ENCODE measurements at regions not wholly inside any gene's neighbourhood (a gene's known extent, or its start where the extent isn't known, plus 50 kb on each side); places are given as distances from the start of the nearest gene placed in this dataset.

DNA sequence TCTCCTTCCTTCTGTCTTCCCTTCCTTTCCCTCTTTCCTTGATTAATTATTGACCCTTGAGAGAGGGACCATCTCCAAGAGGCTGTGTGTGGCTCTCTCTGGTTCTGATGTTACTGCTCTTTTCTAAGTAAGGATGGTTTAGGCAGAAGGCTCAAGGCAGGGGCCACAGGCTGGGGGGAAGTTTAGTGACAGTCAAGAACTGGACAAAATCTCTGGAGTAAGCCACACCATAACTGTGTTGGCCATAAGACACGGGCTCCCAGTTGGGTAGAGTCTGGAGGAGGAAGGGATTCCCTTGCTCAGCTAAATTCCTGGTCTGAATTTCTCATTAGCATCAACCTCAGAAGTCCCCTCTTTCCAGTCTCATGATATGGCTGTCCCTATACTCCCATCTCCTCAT, 74.7 kb downstream of the BUD13 start:
- Histone ChIP-seq H3K4me3 (ENCODE audit: low read depth, low read length) (no peak overlapping the region), H3K36me3 (ENCODE audit: insufficient read depth) (no peaks in the 10 kb centered on the region), H3K4me1 (ENCODE audit: insufficient read depth) (no peaks in the 10 kb centered on the region), H3K27ac (ENCODE audit: low read depth) (no peak overlapping the region)
- DNase-seq (ENCODE audit: extremely low spot score) = no peak
- WGBS = 59% methylated on average over 1 of the region's 1 CpG

DNA sequence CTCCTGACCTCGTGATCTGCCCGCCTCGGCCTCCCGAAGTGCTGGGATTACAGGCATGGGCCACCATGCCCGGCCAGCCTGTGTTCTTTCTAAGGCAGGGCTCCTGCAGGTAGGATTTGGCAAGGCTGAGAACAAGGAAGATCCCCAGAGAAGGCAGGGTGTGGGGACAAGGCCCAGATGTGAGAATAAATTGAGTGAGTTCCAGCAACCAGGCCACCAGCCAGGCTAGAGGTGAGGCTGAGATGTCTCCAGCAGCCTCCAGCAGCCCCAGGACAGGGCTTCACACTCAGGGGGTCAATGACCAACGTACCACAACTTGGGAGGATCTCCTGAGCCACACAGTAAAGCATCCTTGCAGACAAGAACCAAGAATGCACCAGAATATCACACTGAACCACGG, 75.1 kb downstream of the BUD13 start:
- Histone ChIP-seq H3K4me1 (ENCODE audit: insufficient read depth) (no peaks in the 10 kb centered on the region), H3K4me3 (ENCODE audit: low read depth, low read length) (no peak overlapping the region), H3K36me3 (ENCODE audit: insufficient read depth) (no peaks in the 10 kb centered on the region), H3K27ac (ENCODE audit: low read depth) (no peak overlapping the region)
- DNase-seq (ENCODE audit: extremely low spot score) = no peak
- WGBS = 72% methylated on average over 7 of the region's 7 CpGs

DNA sequence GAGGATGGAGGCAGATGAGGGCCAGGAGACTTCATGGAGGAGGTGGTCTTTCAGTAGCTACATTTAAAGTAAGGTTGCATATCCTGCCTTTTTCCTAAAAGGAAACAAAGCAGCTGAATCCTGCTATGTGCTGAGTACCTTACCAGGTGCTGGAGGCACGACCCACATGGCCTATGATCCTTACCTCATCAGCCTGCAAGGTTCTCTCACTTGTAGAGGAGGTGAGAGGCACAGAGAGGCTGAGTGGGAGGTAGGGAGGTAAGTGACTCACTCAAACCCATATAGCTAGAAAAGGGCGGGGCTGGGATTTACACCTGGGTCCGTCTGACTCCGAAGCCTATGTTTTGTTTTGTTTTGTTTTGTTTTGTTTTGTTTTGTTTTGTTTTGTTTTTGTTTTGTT, 75.8 kb downstream of the BUD13 start:
- H3K27ac ChIP-seq (ENCODE audit: low read depth) = no peak overlapping the region
- H3K36me3 ChIP-seq (ENCODE audit: insufficient read depth) = no peaks in the 10 kb centered on the region
- H3K4me3 ChIP-seq (ENCODE audit: low read depth, low read length) = no peak overlapping the region
- H3K4me1 ChIP-seq (ENCODE audit: insufficient read depth) = peaks cover 1% of the 10 kb centered on the region
- DNase-seq (ENCODE audit: extremely low spot score) = no peak
- 74% methylated on average over 4 of the region's 4 CpGs for WGBS

DNA sequence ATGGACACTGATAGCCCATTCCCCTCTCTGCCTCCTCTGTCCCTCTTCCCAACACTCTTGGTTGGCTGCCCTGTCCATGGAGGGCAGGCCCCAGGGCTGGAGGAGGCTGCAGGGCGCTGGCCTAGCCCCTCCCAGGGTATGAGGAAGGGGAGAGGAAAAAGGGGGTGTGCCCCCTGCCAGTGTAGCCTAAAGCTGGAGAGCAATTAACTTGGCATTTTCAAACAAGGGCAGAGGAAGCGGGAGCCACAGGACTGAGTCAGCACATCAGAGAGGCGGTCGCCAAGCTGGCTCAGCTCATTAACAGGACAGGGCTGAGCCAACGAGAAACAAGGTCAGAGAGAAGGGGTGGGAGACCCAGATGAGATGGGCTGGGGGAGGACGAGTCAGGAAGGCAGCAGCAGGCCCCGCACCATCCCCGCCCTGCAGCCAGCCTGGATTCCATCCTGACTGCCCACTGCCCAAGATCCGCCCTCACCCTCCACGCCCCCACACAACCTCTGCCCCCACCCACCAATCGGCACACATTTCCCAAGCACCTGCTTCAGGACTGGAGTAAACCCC, 76.3 kb downstream of the BUD13 start:
- Histone ChIP-seq H3K36me3 (ENCODE audit: insufficient read depth) (no peaks in the 10 kb centered on the region), H3K4me1 (ENCODE audit: insufficient read depth) (peaks cover 1% of the 10 kb centered on the region), H3K27ac (ENCODE audit: low read depth) (no peak overlapping the region), H3K4me3 (ENCODE audit: low read depth, low read length) (no peak overlapping the region)
- WGBS = 53% methylated on average over 11 of the region's 11 CpGs
- no peak for DNase-seq (ENCODE audit: extremely low spot score)

DNA sequence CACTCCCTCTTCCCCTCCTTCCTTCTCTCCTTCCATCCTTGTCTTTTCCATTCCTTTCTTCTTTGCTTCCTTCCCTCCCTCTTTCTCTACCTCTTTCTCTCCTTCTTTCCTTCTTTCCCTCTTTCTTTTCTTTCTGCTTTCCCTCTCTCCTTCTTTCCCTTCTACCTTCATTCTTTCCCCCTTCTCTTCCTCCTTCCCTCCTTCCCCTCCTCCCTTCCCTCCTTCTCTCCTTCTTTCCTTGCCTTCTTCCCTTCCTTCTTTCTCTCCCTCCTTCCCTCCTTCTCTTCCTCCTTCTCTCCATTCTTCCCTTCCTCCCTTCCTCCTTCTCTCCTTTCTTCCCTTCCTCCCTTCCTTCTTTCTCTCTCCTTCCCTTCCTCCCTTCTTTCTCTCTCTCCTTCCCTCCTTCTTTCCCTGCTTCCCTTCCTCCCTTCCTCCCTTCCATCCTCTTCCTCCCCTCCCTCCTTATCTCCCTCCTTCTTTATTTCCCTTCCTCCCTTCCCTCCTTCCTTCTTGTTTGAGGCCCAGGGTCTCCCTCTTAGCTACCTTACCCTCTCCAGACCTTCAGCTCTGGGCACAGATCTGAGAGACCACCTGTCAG, 77.0 kb downstream of the BUD13 start:
- H3K27ac ChIP-seq (ENCODE audit: low read depth) = no peak overlapping the region
- DNase-seq (ENCODE audit: extremely low spot score) = no peak

DNA sequence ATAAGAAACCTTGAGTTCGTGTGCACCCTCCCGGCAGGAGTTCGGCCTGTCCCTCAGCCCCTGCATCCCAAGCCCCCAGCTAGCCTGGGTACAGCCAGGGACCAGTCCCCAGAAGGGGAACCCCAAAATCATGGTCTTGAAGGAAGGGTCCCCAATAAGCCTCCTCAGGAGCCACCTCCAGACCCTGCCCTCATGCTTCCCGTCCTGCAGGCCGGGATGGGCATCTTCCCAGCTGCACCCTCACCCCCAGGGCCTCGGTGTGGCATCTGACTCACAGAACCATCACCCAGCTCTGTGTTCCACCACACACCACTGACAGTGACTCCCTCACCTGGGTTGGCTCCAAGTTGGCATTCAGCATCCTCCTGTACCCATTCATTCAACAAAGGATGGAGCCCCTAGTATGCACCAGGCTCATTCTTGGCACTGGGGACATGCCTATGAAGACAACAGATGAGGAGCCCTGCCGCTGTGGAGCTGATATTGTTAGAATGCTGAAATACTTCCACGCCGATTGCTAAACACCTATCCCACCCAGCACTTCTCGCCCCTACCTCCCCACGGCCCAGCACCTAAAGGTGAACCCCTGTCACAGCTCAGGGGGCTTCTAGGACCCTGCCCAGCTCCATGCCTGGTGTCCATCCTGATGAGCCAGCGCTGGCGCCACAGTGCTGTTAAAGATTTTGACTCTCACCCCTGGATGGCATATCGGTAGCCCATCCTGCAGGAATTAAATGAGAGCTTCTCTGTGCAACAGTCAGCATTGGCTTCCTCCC, 77.8 kb downstream of the BUD13 start:
- WGBS = 81% methylated on average over 14 of the region's 14 CpGs
- DNase-seq (ENCODE audit: extremely low spot score) = no peak
- Histone ChIP-seq H3K4me1 (ENCODE audit: insufficient read depth) (peaks cover 1% of the 10 kb centered on the region), H3K27ac (ENCODE audit: low read depth) (no peak overlapping the region), H3K4me3 (ENCODE audit: low read depth, low read length) (no peak overlapping the region), H3K36me3 (ENCODE audit: insufficient read depth) (no peaks in the 10 kb centered on the region)

More for the DNA sequence above, 77.0 kb downstream of the BUD13 start:
- H3K4me1 ChIP-seq (ENCODE audit: insufficient read depth) = peaks cover 1% of the 10 kb centered on the region
- H3K36me3 ChIP-seq (ENCODE audit: insufficient read depth) = no peaks in the 10 kb centered on the region
- H3K4me3 ChIP-seq (ENCODE audit: low read depth, low read length) = no peak overlapping the region

DNA sequence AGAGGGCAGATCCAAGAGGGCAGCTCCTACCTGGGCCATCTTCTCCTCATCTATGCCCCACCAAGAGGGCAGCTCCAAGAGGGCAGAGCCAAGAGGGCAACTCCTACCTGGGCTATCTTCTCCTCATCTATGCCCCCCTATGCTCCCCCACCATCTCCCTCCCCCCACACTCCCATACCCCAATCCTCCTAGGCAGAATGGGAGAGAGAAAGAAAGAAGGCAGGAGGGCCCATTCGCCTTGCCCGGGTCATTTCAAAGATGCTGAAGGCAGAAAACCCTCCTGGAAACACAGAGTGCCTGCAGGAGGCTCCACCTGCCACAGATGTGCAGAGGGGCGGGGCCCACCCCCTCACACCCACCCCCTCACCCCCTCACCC, 78.5 kb downstream of the BUD13 start:
- Histone ChIP-seq H3K27ac (ENCODE audit: low read depth) (no peak overlapping the region), H3K4me1 (ENCODE audit: insufficient read depth) (peaks cover 1% of the 10 kb centered on the region), H3K4me3 (ENCODE audit: low read depth, low read length) (no peak overlapping the region), H3K36me3 (ENCODE audit: insufficient read depth) (no peaks in the 10 kb centered on the region)
- 56% methylated on average over 3 of the region's 3 CpGs for WGBS
- no peak for DNase-seq (ENCODE audit: extremely low spot score)

GRCh38 chr11:116693593-116694348, 79.0 kb downstream of the BUD13 start:
- Histone ChIP-seq H3K4me3 (ENCODE audit: low read depth, low read length) (no peak overlapping the region), H3K36me3 (ENCODE audit: insufficient read depth) (no peaks in the 10 kb centered on the region), H3K27ac (ENCODE audit: low read depth) (no peak overlapping the region), H3K4me1 (ENCODE audit: insufficient read depth) (peaks cover 1% of the 10 kb centered on the region)
- WGBS = 55% methylated on average over 16 of the region's 16 CpGs
- DNase-seq (ENCODE audit: extremely low spot score) = no peak

DNA sequence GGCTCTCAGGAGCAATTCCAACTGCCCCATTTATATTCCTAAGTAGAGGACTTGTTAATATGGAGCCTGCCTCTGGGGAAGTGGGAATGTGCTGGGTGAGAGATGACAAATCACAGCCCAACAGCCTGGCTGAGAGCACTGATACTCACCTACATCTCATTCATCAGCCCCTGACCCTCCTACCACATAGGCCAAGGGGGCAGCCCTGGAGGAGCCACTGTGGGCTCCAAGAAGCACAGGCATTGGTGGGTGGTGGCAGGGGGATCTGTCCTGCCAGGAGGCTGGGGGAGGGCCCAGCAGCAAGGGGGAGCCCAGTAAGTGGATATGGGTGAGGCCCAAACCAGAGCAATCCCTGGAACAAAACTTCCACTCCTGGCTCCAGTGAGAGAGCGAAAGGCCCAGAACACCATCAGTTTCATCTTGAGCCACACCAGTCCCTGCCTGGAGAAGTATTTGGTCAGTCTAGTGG, 79.7 kb downstream of the BUD13 start:
- peaks cover 1% of the 10 kb centered on the region for H3K4me1 ChIP-seq (ENCODE audit: insufficient read depth)
- H3K36me3 ChIP-seq (ENCODE audit: insufficient read depth) = no peaks in the 10 kb centered on the region
- no peak overlapping the region for H3K27ac ChIP-seq (ENCODE audit: low read depth)
- DNase-seq (ENCODE audit: extremely low spot score) = no peak
- WGBS = 84% methylated on average over 1 of the region's 1 CpG
- no peak overlapping the region for H3K4me3 ChIP-seq (ENCODE audit: low read depth, low read length)

DNA sequence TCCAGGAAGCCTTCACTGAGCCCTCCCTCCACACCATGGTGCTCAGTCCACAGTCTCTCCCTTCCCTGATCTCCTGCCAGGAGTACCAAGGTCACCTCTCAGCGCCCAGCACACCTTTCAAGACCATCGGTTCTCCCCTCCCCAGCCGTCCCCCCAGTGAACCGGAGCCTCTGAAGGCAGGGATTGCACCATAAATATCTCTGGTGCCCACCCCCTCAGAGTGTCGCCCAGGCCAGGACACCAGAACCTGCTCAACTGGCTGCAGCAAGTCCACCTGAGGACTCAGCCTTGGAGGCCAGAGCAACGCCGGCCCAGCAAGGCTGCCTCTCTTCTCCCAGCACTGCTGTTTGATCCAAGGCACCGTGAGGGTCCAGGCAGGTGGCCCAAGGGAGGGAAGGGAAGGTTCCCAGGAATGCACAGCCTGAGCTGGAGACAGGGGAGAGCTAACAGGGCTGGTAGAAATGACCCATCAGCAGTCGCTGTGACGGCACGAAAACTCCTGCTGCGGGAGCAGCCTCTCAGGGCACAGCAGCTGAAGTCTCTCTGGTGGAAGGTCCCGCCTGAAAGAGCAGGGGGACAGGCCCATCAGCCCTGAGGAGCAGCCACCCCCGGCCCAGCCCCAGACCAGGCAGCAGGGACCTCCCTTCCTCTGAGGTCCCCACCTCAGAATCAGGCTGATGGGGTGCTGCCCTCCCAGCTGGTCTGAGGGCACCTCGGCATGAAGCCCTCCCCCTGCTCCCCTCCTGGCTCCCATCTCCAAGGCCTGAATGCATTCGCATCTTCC, 80.3 kb downstream of the BUD13 start:
- WGBS = 73% methylated on average over 16 of the region's 16 CpGs
- DNase-seq (ENCODE audit: extremely low spot score) = no peak
- peaks cover 1% of the 10 kb centered on the region for H3K4me1 ChIP-seq (ENCODE audit: insufficient read depth)
- no peak overlapping the region for H3K4me3 ChIP-seq (ENCODE audit: low read depth, low read length)
- no peak overlapping the region for H3K27ac ChIP-seq (ENCODE audit: low read depth)
- no peaks in the 10 kb centered on the region for H3K36me3 ChIP-seq (ENCODE audit: insufficient read depth)

DNA sequence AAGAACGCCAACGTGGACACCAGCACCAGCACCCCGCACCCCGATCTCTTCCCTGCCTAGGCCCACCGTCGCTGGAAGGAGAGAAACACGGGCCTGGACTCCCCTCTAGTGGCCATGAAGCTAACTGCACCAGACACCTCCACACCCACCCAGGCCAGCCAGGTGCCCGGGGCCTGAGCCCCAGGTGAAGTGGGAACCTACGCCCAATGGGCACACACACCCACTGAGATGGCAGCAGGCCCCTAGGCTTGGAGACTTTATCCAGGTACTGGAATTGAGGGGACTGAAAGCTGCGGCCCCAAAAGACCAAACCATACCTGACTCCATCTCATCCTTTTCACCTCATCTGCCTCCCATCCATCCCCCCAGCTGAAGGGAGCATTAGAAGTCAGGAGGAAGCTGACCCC, 81.0 kb downstream of the BUD13 start:
- WGBS = 19% methylated on average over 10 of the region's 10 CpGs
- peaks cover 1% of the 10 kb centered on the region for H3K4me1 ChIP-seq (ENCODE audit: insufficient read depth)
- no peaks in the 10 kb centered on the region for H3K36me3 ChIP-seq (ENCODE audit: insufficient read depth)
- H3K4me3 ChIP-seq (ENCODE audit: low read depth, low read length) = no peak overlapping the region
- H3K27ac ChIP-seq (ENCODE audit: low read depth) = no peak overlapping the region
- no peak for DNase-seq (ENCODE audit: extremely low spot score)

DNA sequence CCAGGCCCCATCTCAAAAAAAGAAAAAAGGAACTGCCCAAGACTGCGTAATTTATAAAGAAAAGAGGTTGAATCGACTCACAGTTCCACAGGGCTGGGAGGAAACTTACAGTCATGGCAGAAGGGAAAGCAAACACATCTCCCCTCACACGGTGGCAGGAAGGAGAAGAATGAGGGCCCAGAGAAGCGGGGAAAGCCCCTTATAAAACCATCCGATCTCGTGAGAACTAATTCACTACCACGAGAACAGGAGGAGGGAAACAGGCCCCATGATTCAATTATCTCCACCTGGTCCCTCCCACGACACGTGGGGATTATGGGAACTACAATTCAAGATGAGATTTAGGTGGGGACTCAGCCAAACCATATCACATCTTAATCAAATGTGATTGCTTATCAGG, 82.2 kb downstream of the BUD13 start:
- DNase-seq (ENCODE audit: extremely low spot score) = no peak
- no peak overlapping the region for H3K27ac ChIP-seq (ENCODE audit: low read depth)
- no peak overlapping the region for H3K4me3 ChIP-seq (ENCODE audit: low read depth, low read length)
- H3K36me3 ChIP-seq (ENCODE audit: insufficient read depth) = no peaks in the 10 kb centered on the region
- H3K4me1 ChIP-seq (ENCODE audit: insufficient read depth) = peaks cover 1% of the 10 kb centered on the region
- WGBS = 78% methylated on average over 9 of the region's 9 CpGs

- Histone ChIP-seq H3K27ac (ENCODE audit: low read depth) (no peak overlapping the region), H3K4me3 (ENCODE audit: low read depth, low read length) (no peak overlapping the region), H3K4me1 (ENCODE audit: insufficient read depth) (peaks cover 1% of the 10 kb centered on the region), H3K36me3 (ENCODE audit: insufficient read depth) (no peaks in the 10 kb centered on the region)
- WGBS = 83% methylated on average over 12 of the region's 12 CpGs
- no peak for DNase-seq (ENCODE audit: extremely low spot score)
Observed at GRCh38 chr11:116689413-116690127, 83.2 kb downstream of the BUD13 start.
